ENCODE measurements at regions not wholly inside any gene's neighbourhood (a gene's known extent, or its start where the extent isn't known, plus 50 kb on each side); places are given as distances from the start of the nearest gene placed in this dataset.

DNA sequence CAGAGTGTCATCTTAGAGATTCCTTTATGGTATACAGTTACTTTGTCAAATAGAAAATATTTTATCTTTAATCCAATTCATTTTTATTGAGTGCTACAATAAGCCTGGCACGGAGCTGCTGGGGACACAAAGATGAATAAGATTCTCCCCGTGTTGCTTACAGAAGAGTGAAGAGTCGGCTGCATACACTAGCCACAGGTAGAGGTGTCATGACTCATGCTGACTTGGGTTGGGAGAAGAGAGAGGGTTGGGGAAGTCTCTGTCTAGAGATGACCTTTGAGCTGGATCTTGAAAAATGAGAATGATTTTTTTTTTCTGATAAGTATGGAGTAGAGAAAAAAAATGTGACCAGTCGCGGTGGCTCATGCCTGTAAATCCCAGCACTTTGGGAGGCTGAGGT, 289.9 kb upstream of the CELF2 start:
- TF ChIP-seq ZFP30 (CRISPR knock-in tag; IDR thresholded peaks at IDR 0.05), result no peak
- TF ChIP-seq GLIS3 (CRISPR knock-in tag; IDR thresholded peaks at IDR 0.05), result no peak
- no peak for TF ChIP-seq ZNF70 (CRISPR knock-in tag; IDR thresholded peaks at IDR 0.05)
- no peak for TF ChIP-seq TCF4 (CRISPR knock-in tag; IDR thresholded peaks at IDR 0.05; ENCODE audit: borderline replicate concordance)
- TF ChIP-seq, protein P1, sequence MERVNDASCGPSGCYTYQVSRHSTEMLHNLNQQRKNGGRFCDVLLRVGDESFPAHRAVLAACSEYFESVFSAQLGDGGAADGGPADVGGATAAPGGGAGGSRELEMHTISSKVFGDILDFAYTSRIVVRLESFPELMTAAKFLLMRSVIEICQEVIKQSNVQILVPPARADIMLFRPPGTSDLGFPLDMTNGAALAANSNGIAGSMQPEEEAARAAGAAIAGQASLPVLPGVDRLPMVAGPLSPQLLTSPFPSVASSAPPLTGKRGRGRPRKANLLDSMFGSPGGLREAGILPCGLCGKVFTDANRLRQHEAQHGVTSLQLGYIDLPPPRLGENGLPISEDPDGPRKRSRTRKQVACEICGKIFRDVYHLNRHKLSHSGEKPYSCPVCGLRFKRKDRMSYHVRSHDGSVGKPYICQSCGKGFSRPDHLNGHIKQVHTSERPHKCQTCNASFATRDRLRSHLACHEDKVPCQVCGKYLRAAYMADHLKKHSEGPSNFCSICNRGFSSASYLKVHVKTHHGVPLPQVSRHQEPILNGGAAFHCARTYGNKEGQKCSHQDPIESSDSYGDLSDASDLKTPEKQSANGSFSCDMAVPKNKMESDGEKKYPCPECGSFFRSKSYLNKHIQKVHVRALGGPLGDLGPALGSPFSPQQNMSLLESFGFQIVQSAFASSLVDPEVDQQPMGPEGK (CRISPR knock-in tag; IDR thresholded peaks at IDR 0.05; ENCODE audit: borderline replicate concordance), result no peak
- no peak for TF ChIP-seq ZNF8 (CRISPR knock-in tag; IDR thresholded peaks at IDR 0.05)
- TF ChIP-seq ZNF565 (CRISPR knock-in tag; conservative IDR thresholded peaks at IDR 0.05; ENCODE audit: low read depth), result no peak
- TF ChIP-seq ISL1 (CRISPR knock-in tag; IDR thresholded peaks at IDR 0.05), result no peak
- TF ChIP-seq RARB (CRISPR knock-in tag; IDR thresholded peaks at IDR 0.05), result no peak
- no peak for TF ChIP-seq CSDC2 (CRISPR knock-in tag; IDR thresholded peaks at IDR 0.05)
- no peak for TF ChIP-seq ZC3H10 (CRISPR knock-in tag; IDR thresholded peaks at IDR 0.05)
- no peak for TF ChIP-seq OSR1 (CRISPR knock-in tag; IDR thresholded peaks at IDR 0.05)
- no peak for TF ChIP-seq SNAI2 (CRISPR knock-in tag; IDR thresholded peaks at IDR 0.05)
- TF ChIP-seq ESRRG (CRISPR knock-in tag; IDR thresholded peaks at IDR 0.05), result no peak
- ATAC-seq, result no peak

DNA sequence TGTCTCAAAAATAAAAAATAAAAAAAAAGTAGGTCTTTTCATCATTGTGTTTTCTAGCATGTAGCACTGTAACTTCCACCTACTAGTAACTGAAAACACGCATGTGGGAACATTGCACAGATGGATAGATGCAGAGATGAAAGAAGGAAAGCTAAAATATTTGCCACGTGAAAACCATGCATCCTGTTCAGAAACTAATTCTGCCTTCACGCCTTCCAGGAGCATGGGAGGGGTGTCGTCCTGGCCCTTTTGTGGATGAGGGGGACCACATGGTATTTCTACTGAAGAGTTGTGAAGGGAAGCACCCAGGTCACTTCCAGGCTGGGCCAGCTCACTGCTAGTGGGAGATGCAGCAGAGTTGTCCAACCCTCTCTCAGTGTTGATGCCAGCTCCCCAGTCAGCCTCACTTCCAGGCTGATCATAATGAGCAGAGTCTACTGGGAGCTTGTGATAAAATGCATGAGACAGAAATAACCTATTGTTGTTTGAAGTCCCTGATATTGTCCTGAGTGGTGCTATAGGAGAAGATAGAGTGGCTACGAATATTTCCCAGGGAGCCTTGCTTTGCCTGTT, 287.1 kb upstream of the CELF2 start:
- TF ChIP-seq, protein P2, sequence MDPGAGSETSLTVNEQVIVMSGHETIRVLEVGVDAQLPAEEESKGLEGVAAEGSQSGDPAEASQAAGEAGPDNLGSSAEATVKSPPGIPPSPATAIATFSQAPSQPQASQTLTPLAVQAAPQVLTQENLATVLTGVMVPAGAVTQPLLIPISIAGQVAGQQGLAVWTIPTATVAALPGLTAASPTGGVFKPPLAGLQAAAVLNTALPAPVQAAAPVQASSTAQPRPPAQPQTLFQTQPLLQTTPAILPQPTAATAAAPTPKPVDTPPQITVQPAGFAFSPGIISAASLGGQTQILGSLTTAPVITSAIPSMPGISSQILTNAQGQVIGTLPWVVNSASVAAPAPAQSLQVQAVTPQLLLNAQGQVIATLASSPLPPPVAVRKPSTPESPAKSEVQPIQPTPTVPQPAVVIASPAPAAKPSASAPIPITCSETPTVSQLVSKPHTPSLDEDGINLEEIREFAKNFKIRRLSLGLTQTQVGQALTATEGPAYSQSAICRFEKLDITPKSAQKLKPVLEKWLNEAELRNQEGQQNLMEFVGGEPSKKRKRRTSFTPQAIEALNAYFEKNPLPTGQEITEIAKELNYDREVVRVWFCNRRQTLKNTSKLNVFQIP (CRISPR knock-in tag; IDR thresholded peaks at IDR 0.05; ENCODE audit: borderline replicate concordance, low read depth), result no peak
- TF ChIP-seq, protein P3, sequence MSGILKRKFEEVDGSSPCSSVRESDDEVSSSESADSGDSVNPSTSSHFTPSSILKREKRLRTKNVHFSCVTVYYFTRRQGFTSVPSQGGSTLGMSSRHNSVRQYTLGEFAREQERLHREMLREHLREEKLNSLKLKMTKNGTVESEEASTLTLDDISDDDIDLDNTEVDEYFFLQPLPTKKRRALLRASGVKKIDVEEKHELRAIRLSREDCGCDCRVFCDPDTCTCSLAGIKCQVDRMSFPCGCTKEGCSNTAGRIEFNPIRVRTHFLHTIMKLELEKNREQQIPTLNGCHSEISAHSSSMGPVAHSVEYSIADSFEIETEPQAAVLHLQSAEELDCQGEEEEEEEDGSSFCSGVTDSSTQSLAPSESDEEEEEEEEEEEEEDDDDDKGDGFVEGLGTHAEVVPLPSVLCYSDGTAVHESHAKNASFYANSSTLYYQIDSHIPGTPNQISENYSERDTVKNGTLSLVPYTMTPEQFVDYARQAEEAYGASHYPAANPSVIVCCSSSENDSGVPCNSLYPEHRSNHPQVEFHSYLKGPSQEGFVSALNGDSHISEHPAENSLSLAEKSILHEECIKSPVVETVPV (CRISPR knock-in tag; IDR thresholded peaks at IDR 0.05), result no peak
- TF ChIP-seq, protein P4, sequence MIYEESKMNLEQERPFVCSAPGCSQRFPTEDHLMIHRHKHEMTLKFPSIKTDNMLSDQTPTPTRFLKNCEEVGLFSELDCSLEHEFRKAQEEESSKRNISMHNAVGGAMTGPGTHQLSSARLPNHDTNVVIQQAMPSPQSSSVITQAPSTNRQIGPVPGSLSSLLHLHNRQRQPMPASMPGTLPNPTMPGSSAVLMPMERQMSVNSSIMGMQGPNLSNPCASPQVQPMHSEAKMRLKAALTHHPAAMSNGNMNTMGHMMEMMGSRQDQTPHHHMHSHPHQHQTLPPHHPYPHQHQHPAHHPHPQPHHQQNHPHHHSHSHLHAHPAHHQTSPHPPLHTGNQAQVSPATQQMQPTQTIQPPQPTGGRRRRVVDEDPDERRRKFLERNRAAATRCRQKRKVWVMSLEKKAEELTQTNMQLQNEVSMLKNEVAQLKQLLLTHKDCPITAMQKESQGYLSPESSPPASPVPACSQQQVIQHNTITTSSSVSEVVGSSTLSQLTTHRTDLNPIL (CRISPR knock-in tag; IDR thresholded peaks at IDR 0.05; ENCODE audit: low read depth), result no peak
- no peak for TF ChIP-seq CSDC2 (CRISPR knock-in tag; IDR thresholded peaks at IDR 0.05)
- TF ChIP-seq ZNF70 (CRISPR knock-in tag; IDR thresholded peaks at IDR 0.05), result no peak
- no peak for TF ChIP-seq SNAI2 (CRISPR knock-in tag; IDR thresholded peaks at IDR 0.05)
- no peak for TF ChIP-seq ESRRG (CRISPR knock-in tag; IDR thresholded peaks at IDR 0.05)
- TF ChIP-seq GLIS3 (CRISPR knock-in tag; IDR thresholded peaks at IDR 0.05), result no peak
- no peak for TF ChIP-seq ZNF8 (CRISPR knock-in tag; IDR thresholded peaks at IDR 0.05)
- no peak for TF ChIP-seq ZNF565 (CRISPR knock-in tag; conservative IDR thresholded peaks at IDR 0.05; ENCODE audit: low read depth)
- TF ChIP-seq BACH2 (CRISPR knock-in tag; IDR thresholded peaks at IDR 0.05; ENCODE audit: borderline replicate concordance), result no peak
- no peak for TF ChIP-seq RARB (CRISPR knock-in tag; IDR thresholded peaks at IDR 0.05)
- TF ChIP-seq ZFP30 (CRISPR knock-in tag; IDR thresholded peaks at IDR 0.05), result no peak
- no peak for ATAC-seq

DNA sequence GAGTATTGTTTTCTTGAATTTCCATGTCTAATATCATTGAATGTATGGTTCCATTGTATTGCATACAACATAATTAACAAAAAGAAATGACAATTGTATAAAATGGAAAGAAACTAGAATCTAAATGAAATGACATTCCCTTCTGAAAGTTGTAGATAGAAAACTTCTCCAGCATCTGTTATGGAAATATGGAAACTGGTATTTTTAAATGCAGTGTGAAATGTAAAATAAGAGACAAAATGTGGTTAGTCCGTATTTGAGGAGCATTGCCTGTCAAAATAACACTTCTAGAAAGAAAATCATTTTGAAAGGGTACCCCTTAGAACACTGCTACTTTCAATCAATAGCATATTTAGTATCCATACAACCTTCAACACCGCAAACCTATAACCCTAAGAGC, 286.3 kb upstream of the CELF2 start:
- no peak for TF ChIP-seq BACH2 (CRISPR knock-in tag; IDR thresholded peaks at IDR 0.05; ENCODE audit: borderline replicate concordance)
- TF ChIP-seq TOX (CRISPR knock-in tag; IDR thresholded peaks at IDR 0.05; ENCODE audit: borderline replicate concordance), result no peak
- TF ChIP-seq ISL1 (CRISPR knock-in tag; IDR thresholded peaks at IDR 0.05), result no peak
- TF ChIP-seq PPARA (CRISPR knock-in tag; IDR thresholded peaks at IDR 0.05; ENCODE audit: borderline replicate concordance), result no peak
- TF ChIP-seq, protein P3 (CRISPR knock-in tag; IDR thresholded peaks at IDR 0.05), result no peak
- no peak for TF ChIP-seq ZFP3 (CRISPR knock-in tag; IDR thresholded peaks at IDR 0.05)
- no peak for TF ChIP-seq ESRRG (CRISPR knock-in tag; IDR thresholded peaks at IDR 0.05)
- no peak for TF ChIP-seq GLIS3 (CRISPR knock-in tag; IDR thresholded peaks at IDR 0.05)
- no peak for TF ChIP-seq SNAI2 (CRISPR knock-in tag; IDR thresholded peaks at IDR 0.05)
- TF ChIP-seq RARB (CRISPR knock-in tag; IDR thresholded peaks at IDR 0.05), result no peak
- TF ChIP-seq ZNF8 (CRISPR knock-in tag; IDR thresholded peaks at IDR 0.05), result no peak
- TF ChIP-seq ZNF565 (CRISPR knock-in tag; conservative IDR thresholded peaks at IDR 0.05; ENCODE audit: low read depth), result no peak
- TF ChIP-seq TCF4 (CRISPR knock-in tag; IDR thresholded peaks at IDR 0.05; ENCODE audit: borderline replicate concordance), result no peak
- ATAC-seq, result no peak
